Mucosa of stomach (tissue), 1 donor: ENCODE measurements at regions not wholly inside any gene's neighbourhood (a gene's known extent, or its start where the extent isn't known, plus 50 kb on each side); places are given as distances from the start of the nearest gene placed in this dataset.

Source experiments
- H3K27me3 ChIP-seq: one replicate; pipeline ENCODE4 v1.7.0; 2013; ENCODE audit warnings: mild to moderate bottlenecking, low read length; ENCODE audit not compliant: control insufficient read depth, insufficient read depth
- H3K36me3 ChIP-seq: one replicate; pipeline ENCODE4 v1.7.0; 2013; ENCODE audit warnings: low read length; ENCODE audit not compliant: control insufficient read depth, insufficient read depth
- H3K4me1 ChIP-seq: one replicate; pipeline ENCODE4 v1.7.0; 2013; ENCODE audit warnings: mild to moderate bottlenecking, low read length; ENCODE audit not compliant: control insufficient read depth, insufficient read depth
- H3K4me3 ChIP-seq: one replicate; pipeline ENCODE4 v1.7.0; 2013; ENCODE audit warnings: low read length
- H3K9ac ChIP-seq: one replicate; pipeline ENCODE4 v1.7.0; 2013; ENCODE audit warnings: mild to moderate bottlenecking, low read length, moderate library complexity
- H3K9me3 ChIP-seq: one replicate; pipeline ENCODE4 v1.7.0; 2013; ENCODE audit warnings: mild to moderate bottlenecking, low read length, moderate library complexity; ENCODE audit not compliant: control insufficient read depth
- donor health status: Pancreatic carcinoma.

DNA sequence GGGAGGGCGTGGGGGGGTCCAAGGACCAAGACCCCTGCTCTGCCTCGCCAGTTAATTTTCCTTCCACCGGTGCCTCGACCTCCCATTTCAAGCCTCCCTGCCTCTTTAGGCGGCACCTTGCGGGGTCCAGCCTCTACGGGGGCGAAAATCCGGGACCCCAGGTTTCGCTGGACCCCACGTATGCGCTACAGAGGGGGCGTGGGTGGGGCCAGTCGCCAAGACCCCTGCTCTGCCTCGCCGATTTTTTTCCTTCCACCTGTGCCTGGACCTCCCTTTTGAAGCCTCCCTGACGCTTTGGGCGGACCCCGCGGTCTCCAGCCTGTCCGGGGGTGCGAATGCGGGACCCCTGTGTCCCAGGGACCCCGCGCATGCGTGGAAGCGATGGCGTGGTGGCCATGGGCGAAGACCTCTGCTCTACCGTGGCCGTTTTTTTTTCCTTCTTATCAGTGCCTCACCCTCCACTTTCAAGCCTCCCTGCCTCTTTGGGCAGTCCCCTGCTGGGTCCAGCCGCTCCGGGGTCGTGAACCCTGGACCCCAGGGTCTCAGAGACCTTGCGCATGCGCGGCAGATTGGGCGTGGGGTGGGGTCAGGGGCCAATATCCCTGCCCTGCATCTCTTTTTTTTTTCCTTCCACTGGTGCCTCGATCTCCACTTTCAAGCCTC is 324.2 kb downstream of the ALG10 start:
- H3K27me3 ChIP-seq = no peaks in the 10 kb centered on the region
- H3K4me3 ChIP-seq = no peak overlapping the region
- no peaks in the 10 kb centered on the region for H3K4me1 ChIP-seq
- no peak overlapping the region for H3K9ac ChIP-seq
- H3K36me3 ChIP-seq = no peaks in the 10 kb centered on the region
- H3K9me3 ChIP-seq = no peaks in the 10 kb centered on the region

- Histone ChIP-seq H3K27me3 (no peaks in the 10 kb centered on the region), H3K4me1 (no peaks in the 10 kb centered on the region), H3K4me3 (no peak overlapping the region), H3K9ac (no peak overlapping the region), H3K36me3 (no peaks in the 10 kb centered on the region), H3K9me3 (no peaks in the 10 kb centered on the region)
Observed at GRCh38 chr12:34347367-34347766, 325.1 kb downstream of the ALG10 start.

DNA sequence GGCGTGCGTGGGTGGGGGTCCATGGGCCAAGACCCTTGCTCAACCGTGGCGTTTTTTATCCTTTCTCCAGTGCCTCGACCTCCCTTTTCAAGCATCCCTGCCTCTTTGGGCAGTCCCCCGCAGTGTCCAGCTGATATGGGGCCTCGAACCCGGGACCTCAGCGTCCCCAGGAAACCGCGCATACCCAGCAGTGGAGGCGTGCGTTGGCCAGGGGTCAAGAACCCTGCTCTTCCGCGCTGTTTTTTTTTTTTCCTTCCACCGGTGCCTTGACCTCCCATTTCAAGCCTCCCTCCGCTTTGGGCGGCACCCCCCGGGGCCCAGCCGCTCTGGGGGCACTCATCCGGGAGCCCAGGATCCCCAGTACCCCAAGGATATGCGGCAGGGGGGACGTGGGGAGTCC is 325.8 kb downstream of the ALG10 start:
- H3K4me3 ChIP-seq = no peak overlapping the region
- H3K27me3 ChIP-seq = no peaks in the 10 kb centered on the region
- H3K4me1 ChIP-seq = no peaks in the 10 kb centered on the region
- H3K36me3 ChIP-seq = no peaks in the 10 kb centered on the region
- no peak overlapping the region for H3K9ac ChIP-seq
- H3K9me3 ChIP-seq = no peaks in the 10 kb centered on the region

DNA sequence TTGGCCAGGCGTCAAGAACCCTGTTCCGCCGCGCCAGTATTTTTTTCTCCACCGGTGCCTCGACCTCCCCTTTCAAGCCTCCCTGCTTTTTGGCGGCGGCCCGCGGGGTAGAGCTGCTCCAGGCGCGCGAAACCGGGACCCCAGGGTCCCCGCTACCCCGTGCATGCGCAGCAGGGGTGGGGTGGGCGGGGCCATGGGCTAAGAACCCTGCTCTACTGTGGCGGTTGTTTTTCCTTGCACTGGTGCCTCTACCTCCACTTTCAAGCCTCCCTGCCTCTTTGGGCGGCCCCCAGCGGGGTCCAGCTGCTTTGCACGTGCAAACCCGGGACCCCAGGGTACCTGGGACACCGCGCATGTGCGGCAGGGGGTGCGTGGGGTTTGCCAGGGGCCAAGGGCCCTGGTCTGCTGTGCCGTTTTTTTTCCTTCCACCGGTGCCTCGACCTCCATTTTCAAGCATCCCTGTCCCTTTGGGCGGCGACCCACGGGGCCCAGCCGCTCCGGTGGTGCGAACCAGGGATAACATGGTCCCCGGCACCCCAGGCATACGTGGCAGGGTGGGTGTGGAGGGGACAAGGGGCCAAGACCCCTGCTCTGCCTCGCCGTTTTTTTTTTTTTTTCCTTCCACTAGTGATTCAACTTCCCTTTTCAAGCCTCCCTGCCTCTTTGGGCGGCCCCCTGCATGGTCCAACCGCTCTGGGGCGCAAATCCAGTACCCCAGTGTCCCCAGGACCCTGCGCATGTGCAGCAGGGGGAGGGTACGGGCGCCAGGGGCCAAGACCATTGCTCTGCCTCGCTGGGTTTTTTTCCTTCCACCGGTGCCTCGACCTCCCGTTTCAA is 326.8 kb downstream of the ALG10 start:
- Histone ChIP-seq H3K9me3 (no peaks in the 10 kb centered on the region), H3K27me3 (no peaks in the 10 kb centered on the region), H3K9ac (no peak overlapping the region), H3K4me1 (no peaks in the 10 kb centered on the region), H3K36me3 (no peaks in the 10 kb centered on the region), H3K4me3 (no peak overlapping the region)

DNA sequence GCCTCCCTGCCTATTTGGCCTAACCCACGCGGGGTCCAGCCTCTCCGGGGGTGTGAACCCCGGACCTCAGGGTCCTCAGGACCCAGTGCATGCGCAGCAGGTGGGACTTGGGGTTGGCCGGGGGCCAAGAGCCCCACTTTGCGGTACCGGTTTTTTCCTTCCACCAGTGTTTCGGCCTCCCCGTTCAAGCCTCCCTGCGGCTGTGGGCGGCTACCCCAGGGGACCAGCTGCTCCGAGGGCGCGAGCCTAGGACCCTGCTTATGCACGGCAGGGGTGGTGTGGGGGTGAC is 327.3 kb downstream of the ALG10 start:
- no peaks in the 10 kb centered on the region for H3K27me3 ChIP-seq
- H3K36me3 ChIP-seq = no peaks in the 10 kb centered on the region
- no peak overlapping the region for H3K9ac ChIP-seq

GRCh38 chr12:34350092-34351041 is 328.1 kb downstream of the ALG10 start:
- no peaks in the 10 kb centered on the region for H3K4me1 ChIP-seq
- H3K27me3 ChIP-seq = no peaks in the 10 kb centered on the region
- H3K4me3 ChIP-seq = no peak overlapping the region
- H3K36me3 ChIP-seq = no peaks in the 10 kb centered on the region
- no peak overlapping the region for H3K9ac ChIP-seq
- H3K9me3 ChIP-seq = no peaks in the 10 kb centered on the region

More for the DNA sequence above, 327.3 kb downstream of the ALG10 start:
- Histone ChIP-seq H3K9me3 (no peaks in the 10 kb centered on the region), H3K4me1 (no peaks in the 10 kb centered on the region), H3K4me3 (no peak overlapping the region)

DNA sequence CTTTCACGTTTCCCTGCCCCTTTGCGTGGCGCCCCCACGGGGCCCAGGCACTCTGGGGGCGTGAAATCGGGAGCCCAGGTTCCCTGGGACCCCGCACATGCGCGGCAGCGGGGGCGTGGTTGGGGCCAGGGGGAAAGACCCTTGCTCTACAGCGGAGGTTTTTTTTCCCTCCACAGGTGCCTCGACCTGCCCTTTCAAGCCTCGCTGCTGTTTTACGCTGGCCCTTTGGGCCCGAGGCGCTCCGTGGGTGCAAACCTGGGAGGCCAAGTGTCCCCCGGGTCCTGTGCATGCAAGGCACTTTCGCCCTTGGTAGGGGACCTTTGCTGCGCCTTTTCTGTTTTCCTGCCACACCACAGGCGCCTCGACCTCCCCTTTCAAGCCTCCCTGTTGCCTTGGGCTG is 329.8 kb downstream of the ALG10 start:
- Histone ChIP-seq H3K9me3 (no peaks in the 10 kb centered on the region), H3K4me1 (no peaks in the 10 kb centered on the region), H3K9ac (no peak overlapping the region), H3K36me3 (no peaks in the 10 kb centered on the region), H3K4me3 (no peak overlapping the region), H3K27me3 (no peaks in the 10 kb centered on the region)

- Histone ChIP-seq H3K9me3 (no peaks in the 10 kb centered on the region), H3K4me3 (no peak overlapping the region), H3K9ac (no peak overlapping the region), H3K4me1 (no peaks in the 10 kb centered on the region), H3K36me3 (no peaks in the 10 kb centered on the region), H3K27me3 (no peaks in the 10 kb centered on the region)
Observed at GRCh38 chr12:34354239-34355200, 332.2 kb downstream of the ALG10 start.

- no peaks in the 10 kb centered on the region for H3K36me3 ChIP-seq
- no peaks in the 10 kb centered on the region for H3K9me3 ChIP-seq
- H3K9ac ChIP-seq = no peak overlapping the region
- no peaks in the 10 kb centered on the region for H3K4me1 ChIP-seq
- no peak overlapping the region for H3K4me3 ChIP-seq
- H3K27me3 ChIP-seq = no peaks in the 10 kb centered on the region
Observed at GRCh38 chr12:34356233-34356987, 334.1 kb downstream of the ALG10 start.

DNA sequence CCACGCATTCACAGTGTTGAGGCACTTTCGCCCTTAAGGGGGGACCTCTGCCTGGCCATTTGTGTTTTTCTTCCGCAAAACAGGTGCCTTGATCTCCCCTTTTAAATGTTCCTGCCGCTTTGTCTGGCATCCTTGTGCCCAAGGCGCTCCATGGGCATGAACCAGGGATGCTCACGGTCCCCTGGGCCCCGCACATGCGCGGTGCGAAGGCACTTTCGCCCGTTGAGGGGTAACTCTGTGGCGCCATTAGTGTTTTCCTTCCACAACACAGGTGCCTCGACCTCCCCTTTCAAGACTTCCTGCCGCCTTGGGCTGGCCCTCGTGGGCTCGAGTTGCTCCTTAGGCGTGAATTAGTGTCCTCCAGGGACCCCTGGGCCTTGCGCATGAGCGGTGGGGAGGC is 335.5 kb downstream of the ALG10 start:
- no peaks in the 10 kb centered on the region for H3K9me3 ChIP-seq
- no peak overlapping the region for H3K4me3 ChIP-seq
- H3K4me1 ChIP-seq = no peaks in the 10 kb centered on the region
- no peaks in the 10 kb centered on the region for H3K36me3 ChIP-seq
- no peaks in the 10 kb centered on the region for H3K27me3 ChIP-seq
- no peak overlapping the region for H3K9ac ChIP-seq

DNA sequence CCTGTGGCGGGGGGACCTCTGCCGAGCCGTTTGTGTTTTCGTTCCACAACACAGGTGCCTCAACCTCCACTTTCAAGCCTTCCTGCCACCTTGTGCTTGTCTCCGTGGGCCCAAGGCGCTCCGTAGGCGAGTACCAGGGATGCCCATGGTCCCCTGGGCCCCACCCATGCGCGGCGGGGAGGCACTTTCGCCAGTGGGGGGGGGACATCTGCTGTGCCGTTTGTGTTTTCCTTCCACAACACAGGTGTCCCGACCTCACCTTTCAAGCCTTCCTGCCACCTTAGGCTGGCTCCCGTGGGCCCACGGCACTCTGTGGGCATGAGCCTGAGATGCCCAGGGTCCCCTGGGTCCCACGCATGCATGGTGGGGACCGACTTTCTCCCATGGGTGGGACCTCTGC is 335.9 kb downstream of the ALG10 start:
- Histone ChIP-seq H3K4me3 (no peak overlapping the region), H3K9me3 (no peaks in the 10 kb centered on the region), H3K27me3 (no peaks in the 10 kb centered on the region), H3K36me3 (no peaks in the 10 kb centered on the region), H3K4me1 (no peaks in the 10 kb centered on the region), H3K9ac (no peak overlapping the region)
